Kidney (tissue), 13 donors: ENCODE measurements at regions not wholly inside any gene's neighbourhood (a gene's known extent, or its start where the extent isn't known, plus 50 kb on each side); places are given as distances from the start of the nearest gene placed in this dataset.

Experiments
- DNase-seq, 5 donors: peaks; one replicate each; pipeline ENCODE4 v3.0.0-alpha.2; 2013 to 2020
- FAIRE-seq: peaks from 2 replicates; lab custom pipeline; 2012; peaks lifted over from hg19 to GRCh38; lab: Jason Lieb, UNC
- H3K27ac ChIP-seq, 2 donors: one replicate each; pipeline ENCODE4 v1.7.0; 2013; ENCODE audit warnings: low read depth in 2 of 2, low read length in 2 of 2, inconsistent platforms in 1 of 2
- H3K27me3 ChIP-seq: one replicate; pipeline ENCODE4 v1.7.1; 2013; ENCODE audit warnings: low read length, inconsistent platforms; ENCODE audit not compliant: control insufficient read depth, insufficient read depth
- H3K36me3 ChIP-seq, 3 donors: one replicate each; pipeline versions ENCODE4 v1.7.0 to v1.7.1; 2013; ENCODE audit warnings: low read length in 3 of 3, control low read depth in 1 of 3, inconsistent platforms in 1 of 3; ENCODE audit not compliant: insufficient read depth in 3 of 3, control insufficient read depth in 2 of 3
- H3K4me1 ChIP-seq, 3 donors: one replicate each; pipeline versions ENCODE4 v1.7.0 to v1.7.1; 2013; ENCODE audit warnings: low read length in 3 of 3, inconsistent platforms in 1 of 3, low read depth in 1 of 3; ENCODE audit not compliant: control insufficient read depth in 2 of 3, insufficient read depth in 2 of 3
- H3K4me3 ChIP-seq, 3 donors: one replicate each; pipeline versions ENCODE4 v1.7.0 to v1.8.1; 2013; ENCODE audit warnings: low read length in 3 of 3, control low read depth in 1 of 3, inconsistent platforms in 1 of 3
- H3K9ac ChIP-seq, 3 donors: one replicate each; pipeline versions ENCODE4 v1.7.0 to v1.7.1; 2013; ENCODE audit warnings: low read length in 3 of 3, control low read depth in 1 of 3, inconsistent platforms in 1 of 3
- H3K9me3 ChIP-seq, 3 donors: one replicate each; pipeline versions ENCODE4 v1.7.0 to v1.7.1; 2013; ENCODE audit warnings: low read length in 3 of 3, control low read depth in 1 of 3, inconsistent platforms in 1 of 3; ENCODE audit not compliant: control insufficient read depth in 2 of 3, insufficient read depth in 1 of 3
- CTCF ChIP-seq: IDR thresholded peaks from 3 replicates; pipeline ENCODE4 v1.5.1; 2012; ENCODE audit warnings: mild to moderate bottlenecking, moderate library complexity, borderline replicate concordance; ENCODE audit not compliant: insufficient read depth; ENCODE audit errors: extremely low read depth
- intact Hi-C: fragments of 100-400 bp; cut with DNase I; formaldehyde crosslinking; loops from one replicate; pipeline ENCODE4 v1.11.1; 2022
- donor health status: control.
- donor health status: control.
- donor health status: control.
- donor health status: control.
- donor health status: control.
- donor health status: DM: yes; HTN: yes; CAD: no.
- donor health status: Normal renal cell carcinoma (clear cell type).

- no peaks in the 10 kb centered on the region for H3K9me3 ChIP-seq
- no peak overlapping the region for H3K9ac ChIP-seq
- no peak overlapping the region for H3K4me3 ChIP-seq
- no peak for TF ChIP-seq CTCF
- intact Hi-C loops = no loop called here
- FAIRE-seq = no peak
- no peak for DNase-seq
- H3K27me3 ChIP-seq = no peaks in the 10 kb centered on the region
- no peak overlapping the region for H3K27ac ChIP-seq
- H3K4me1 ChIP-seq = peaks cover 0 to 40% (median 26%) of the 10 kb centered on the region in 3 donors
- no peaks in the 10 kb centered on the region for H3K36me3 ChIP-seq
Measured at GRCh38 chr12:92550661-92551060, 152.1 kb upstream of the PLEKHG7 start.

GRCh38 chr12:92550254-92550653, 152.5 kb upstream of the PLEKHG7 start:
- no peak for DNase-seq
- Histone ChIP-seq H3K27ac (no peak overlapping the region), H3K36me3 (no peaks in the 10 kb centered on the region), H3K9me3 (no peaks in the 10 kb centered on the region), H3K4me1 (peaks cover 0 to 40% (median 25%) of the 10 kb centered on the region in 3 donors), H3K4me3 (no peak overlapping the region), H3K9ac (no peak overlapping the region), H3K27me3 (no peaks in the 10 kb centered on the region)
- FAIRE-seq = no peak
- no peak for TF ChIP-seq CTCF
- intact Hi-C loops = no loop called here

- Histone ChIP-seq H3K9me3 (no peaks in the 10 kb centered on the region), H3K4me1 (peaks cover 0 to 40% (median 23%) of the 10 kb centered on the region in 3 donors), H3K27me3 (no peaks in the 10 kb centered on the region), H3K9ac (no peak overlapping the region), H3K27ac (no peak overlapping the region), H3K4me3 (no peak overlapping the region), H3K36me3 (no peaks in the 10 kb centered on the region)
- DNase-seq (no peak), FAIRE-seq (no peak)
- TF ChIP-seq CTCF = no peak
- intact Hi-C loops = no loop called here
Measured at GRCh38 chr12:92549516-92549915, 153.3 kb upstream of the PLEKHG7 start.

GRCh38 chr12:92547906-92548305, 154.9 kb upstream of the PLEKHG7 start:
- no peak for FAIRE-seq

More at GRCh38 chr12:92547906-92548305, 154.9 kb upstream of the PLEKHG7 start:
- no peak for TF ChIP-seq CTCF
- Histone ChIP-seq H3K4me1 (peaks cover 0 to 32% (median 22%) of the 10 kb centered on the region in 3 donors), H3K27me3 (no peaks in the 10 kb centered on the region), H3K9me3 (no peaks in the 10 kb centered on the region), H3K9ac (no peak overlapping the region), H3K4me3 (no peak overlapping the region), H3K27ac (no peak overlapping the region), H3K36me3 (no peaks in the 10 kb centered on the region)
- no peak for DNase-seq
- intact Hi-C loops = no loop called here
